Heart right ventricle (tissue), 16 donors: ENCODE measurements at regions not wholly inside any gene's neighbourhood (a gene's known extent, or its start where the extent isn't known, plus 50 kb on each side); places are given as distances from the start of the nearest gene placed in this dataset.

ENCODE experiments used
- ATAC-seq, 8 donors: fragments of 200-7000 bp; cut with Tn5 transposase; one replicate each; pipeline ENCODE4 v1.9.1; 2020; ENCODE audit warnings: mild to moderate bottlenecking in 8 of 8, moderate library complexity in 8 of 8, moderate number of reproducible peaks in 1 of 8
- DNase-seq, 2 donors: peaks; one replicate each; pipeline ENCODE4 v3.0.0-alpha.2; 2020
- H3K27ac ChIP-seq, 10 donors: fragments of 200-600 bp; sonication (generic) in 2 of 10; one replicate each; pipeline versions ENCODE4 v1.5.0 to v1.8.0; 2020 to 2022; ENCODE audit warnings: mild to moderate bottlenecking in 3 of 10
- H3K27me3 ChIP-seq, 7 donors: fragments of 200-600 bp; one replicate each; pipeline ENCODE4 v1.8.0; 2021 to 2022; ENCODE audit warnings: mild to moderate bottlenecking in 2 of 7
- H3K36me3 ChIP-seq, 9 donors: fragments of 200-600 bp; sonication (generic) in 1 of 9; one replicate each; pipeline versions ENCODE4 v1.5.0 to v1.8.0; 2020 to 2022; ENCODE audit warnings: mild to moderate bottlenecking in 2 of 9
- H3K4me1 ChIP-seq, 9 donors: fragments of 200-600 bp; sonication (generic) in 1 of 9; one replicate each; pipeline versions ENCODE4 v1.5.0 to v1.8.0; 2020 to 2022; ENCODE audit warnings: mild to moderate bottlenecking in 4 of 9
- H3K4me3 ChIP-seq, 10 donors: fragments of 200-600 bp; sonication (generic) in 2 of 10; one replicate each; pipeline versions ENCODE4 v1.5.0 to v1.8.0; 2020 to 2022; ENCODE audit warnings: mild to moderate bottlenecking in 7 of 10, moderate library complexity in 2 of 10
- H3K9me3 ChIP-seq, 11 donors: fragments of 200-600 bp in 10 of 11; sonication (generic) in 2 of 11; one replicate each; pipeline versions ENCODE4 v1.5.0 to v1.8.0; 2013 to 2022; ENCODE audit warnings: mild to moderate bottlenecking in 2 of 11, control low read depth in 1 of 11, moderate library complexity in 1 of 11
- WGBS, 2 donors: extraction: QIAGEN DNeasy Blood & Tissue Kit; methylation state at CpG; one replicate each; pipeline ENCODE4 v1.1.7; 2013; ENCODE audit warnings: inconsistent platforms in 1 of 2; 5-methylcytosine and 5-hydroxymethylcytosine counted together
- intact Hi-C, 10 donors: fragments of 100-400 bp; cut with DNase I; formaldehyde crosslinking; loops; one replicate each; pipeline versions ENCODE4 v1.11.1 to v1.14.2; 2022
- TF ChIP-seq, protein P1 (sequence below), 9 donors: fragments of 200-600 bp; sonication (generic) in 2 of 9; IDR thresholded peaks; one replicate each; pipeline versions ENCODE4 v1.5.0 to v1.8.0; 2021 to 2022; ENCODE audit warnings: antibody characterized with exemption in 9 of 9, mild to moderate bottlenecking in 5 of 9, moderate library complexity in 1 of 9
- donor health status: Arrhythmogenic right ventricular cardiomyopathy.
- donor health status: ischemic (EF 13 %, LVEDD 7.1; RV severe dilation, severe dysfunction).
- donor health status: healthy with polysubstance abuse.
- donor health status: DM: no; HTN: yes; CAD: no.
- donor health status: DM: no; HTN: no; CAD: no.
- donor health status: ischemic (EF 25% LVEDD 6.9; RV normal size, moderate dysfunction).
- donor health status: ischemic (EF 25% LVEDD 5.7; RV mildly dilated, moderate dysfunction).
- donor health status: healthy.
- donor health status: DM: yes; HTN: yes; CAD: no.
- donor health status: Ischemic cardiomyopathy.
- donor health status: ischemic (EF 35%, LVEDD 5.7; RV mildly dilated, moderate dysfunction).
- donor health status: nonischemic (EF 11% LVEDD 7.7; RV severe dilation, severe dysfunction).
- donor health status: DM: yes; HTN: yes; CAD: no.
- donor health status: PGD.
- donor health status: ischemic (EF 29% LVEDD 5.4; RV normal size, mild dysfunction).
- donor health status: nonischemic (EF 23%, LVEDD 6.1; RV moderate dilation, normal function).

DNA sequence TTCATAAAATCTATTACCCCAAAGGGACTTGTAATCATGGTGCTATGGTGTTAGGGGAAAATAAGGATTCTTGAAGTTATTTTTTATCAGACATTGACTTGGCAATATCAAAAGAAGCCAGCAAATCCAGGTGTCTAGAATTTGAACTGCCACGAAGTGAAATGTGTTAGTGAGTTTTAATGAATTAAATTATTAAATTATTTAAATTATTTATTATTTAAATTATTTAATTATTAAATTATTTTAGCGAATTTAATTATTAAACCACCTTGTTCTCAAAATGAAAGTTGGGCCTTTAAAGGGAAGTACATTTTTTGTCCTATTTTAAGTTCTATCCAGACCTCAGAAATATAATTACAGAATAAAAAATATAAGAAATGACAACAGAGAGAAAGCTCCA is 332.6 kb upstream of the SMC2 start:
- Histone ChIP-seq H3K9me3 (peaks cover 0 to 5% (median 0%) of the 10 kb centered on the region in 11 donors), H3K27ac (no peak overlapping the region), H3K27me3 (no peaks in the 10 kb centered on the region), H3K4me3 (no peak overlapping the region), H3K36me3 (no peaks in the 10 kb centered on the region), H3K4me1 (no peaks in the 10 kb centered on the region)
- intact Hi-C loops, result no loop called here
- WGBS, 2 donors, result 60 to 66% methylated on average over 2 of the region's 2 CpGs
- DNase-seq (no peak), ATAC-seq (no peak)
- TF ChIP-seq, protein P1, sequence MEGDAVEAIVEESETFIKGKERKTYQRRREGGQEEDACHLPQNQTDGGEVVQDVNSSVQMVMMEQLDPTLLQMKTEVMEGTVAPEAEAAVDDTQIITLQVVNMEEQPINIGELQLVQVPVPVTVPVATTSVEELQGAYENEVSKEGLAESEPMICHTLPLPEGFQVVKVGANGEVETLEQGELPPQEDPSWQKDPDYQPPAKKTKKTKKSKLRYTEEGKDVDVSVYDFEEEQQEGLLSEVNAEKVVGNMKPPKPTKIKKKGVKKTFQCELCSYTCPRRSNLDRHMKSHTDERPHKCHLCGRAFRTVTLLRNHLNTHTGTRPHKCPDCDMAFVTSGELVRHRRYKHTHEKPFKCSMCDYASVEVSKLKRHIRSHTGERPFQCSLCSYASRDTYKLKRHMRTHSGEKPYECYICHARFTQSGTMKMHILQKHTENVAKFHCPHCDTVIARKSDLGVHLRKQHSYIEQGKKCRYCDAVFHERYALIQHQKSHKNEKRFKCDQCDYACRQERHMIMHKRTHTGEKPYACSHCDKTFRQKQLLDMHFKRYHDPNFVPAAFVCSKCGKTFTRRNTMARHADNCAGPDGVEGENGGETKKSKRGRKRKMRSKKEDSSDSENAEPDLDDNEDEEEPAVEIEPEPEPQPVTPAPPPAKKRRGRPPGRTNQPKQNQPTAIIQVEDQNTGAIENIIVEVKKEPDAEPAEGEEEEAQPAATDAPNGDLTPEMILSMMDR (IDR thresholded peaks at IDR 0.05), result no peak

DNA sequence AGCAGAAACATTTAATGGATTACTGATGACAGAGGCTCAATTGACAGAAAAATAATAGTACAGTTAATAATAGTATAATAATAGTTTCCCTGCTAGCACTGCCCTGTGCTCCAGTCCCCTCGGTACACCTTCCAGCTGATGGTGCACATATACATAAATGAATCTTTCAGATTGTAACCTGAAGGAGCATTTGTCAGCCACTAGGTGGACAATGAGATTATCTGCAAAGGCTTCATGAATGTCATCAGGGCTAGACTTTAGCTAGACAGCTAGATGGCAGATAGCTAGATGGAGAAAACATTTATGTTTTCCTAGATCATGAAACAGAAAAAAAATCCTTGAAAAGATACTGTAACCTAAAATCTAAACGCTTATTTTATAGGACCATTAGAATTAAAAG is 304.4 kb upstream of the SMC2 start:
- no peaks in the 10 kb centered on the region for H3K36me3 ChIP-seq
- intact Hi-C loops, result no loop called here

DNA sequence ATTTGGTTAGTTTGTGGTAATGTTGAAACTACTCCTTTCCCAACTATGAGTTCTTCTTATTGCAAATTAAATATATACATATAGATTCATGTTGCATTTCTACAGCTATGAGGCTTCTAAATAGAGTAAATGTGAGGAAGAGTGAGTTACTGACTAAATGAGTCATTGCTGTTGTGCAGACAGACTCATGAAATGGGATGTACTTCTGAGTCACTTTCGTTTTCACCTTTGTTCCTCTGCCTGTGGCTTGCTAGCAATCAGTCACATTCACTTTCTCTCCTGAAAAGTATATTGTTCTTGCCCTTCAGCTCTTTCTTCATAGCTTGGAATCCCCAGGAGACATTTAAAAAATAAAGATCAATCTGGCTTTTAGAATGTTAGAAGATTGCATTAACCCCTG is 295.5 kb upstream of the SMC2 start:
- ATAC-seq (no peak), DNase-seq (no peak)
- Histone ChIP-seq H3K27me3 (no peaks in the 10 kb centered on the region), H3K27ac (no peak overlapping the region), H3K4me1 (no peaks in the 10 kb centered on the region), H3K9me3 (no peaks in the 10 kb centered on the region), H3K4me3 (no peak overlapping the region), H3K36me3 (no peaks in the 10 kb centered on the region)
- TF ChIP-seq, protein P1 (IDR thresholded peaks at IDR 0.05), result no peak
- 64% methylated on average over 1 of the region's 1 CpG for WGBS, 2 donors
- intact Hi-C loops, result no loop called here

More for the DNA sequence above, 304.4 kb upstream of the SMC2 start:
- DNase-seq (no peak), ATAC-seq (no peak)
- Histone ChIP-seq H3K4me3 (no peak overlapping the region), H3K27me3 (no peaks in the 10 kb centered on the region), H3K4me1 (no peaks in the 10 kb centered on the region), H3K9me3 (peaks cover 0 to 4% (median 0%) of the 10 kb centered on the region in 11 donors), H3K27ac (no peak overlapping the region)
- WGBS, 2 donors, result 83 to 89% methylated on average over 2 of the region's 2 CpGs
- TF ChIP-seq, protein P1 (IDR thresholded peaks at IDR 0.05), result peak in 5 of 9 donors; percentile 16 to 29 (median 19)

DNA sequence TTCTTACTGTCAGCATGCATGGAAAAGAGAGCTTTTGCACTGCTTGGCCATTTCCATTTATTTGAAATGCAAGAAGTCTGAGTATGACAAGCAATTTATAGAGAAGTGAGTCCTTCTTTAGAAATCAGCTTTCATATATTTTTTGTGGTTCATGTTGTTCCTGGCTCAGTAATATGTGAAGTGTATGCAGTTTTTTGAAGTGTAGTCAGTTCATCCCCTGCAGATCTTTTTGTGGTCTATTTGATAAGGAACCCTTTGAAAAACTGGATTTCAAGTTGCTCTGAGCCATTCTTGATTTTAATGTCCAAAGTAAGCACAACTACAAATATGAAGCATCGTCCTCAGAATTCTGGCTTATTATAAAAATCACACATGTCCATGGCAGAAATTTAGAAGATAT is 294.1 kb upstream of the SMC2 start:
- TF ChIP-seq, protein P1 (IDR thresholded peaks at IDR 0.05), result no peak
- 70 to 86% methylated on average over 1 of the region's 1 CpG for WGBS, 2 donors
- intact Hi-C loops, result no loop called here

More for the DNA sequence above, 294.1 kb upstream of the SMC2 start:
- DNase-seq (no peak), ATAC-seq (no peak)
- Histone ChIP-seq H3K27me3 (no peaks in the 10 kb centered on the region), H3K27ac (no peak overlapping the region), H3K36me3 (no peaks in the 10 kb centered on the region), H3K4me3 (no peak overlapping the region), H3K4me1 (no peaks in the 10 kb centered on the region), H3K9me3 (no peaks in the 10 kb centered on the region)
